HG02763 (cell line): ENCODE measurements at regions not wholly inside any gene's neighbourhood (a gene's known extent, or its start where the extent isn't known, plus 50 kb on each side); places are given as distances from the start of the nearest gene placed in this dataset.

Source experiments
- ATAC-seq: cut with Tn5 transposase; IDR thresholded peaks from one replicate; pipeline ENCODE4 v1.9.1; 2021; ENCODE audit warnings: mild to moderate bottlenecking, moderate library complexity; ENCODE audit not compliant: unreplicated experiment

DNA sequence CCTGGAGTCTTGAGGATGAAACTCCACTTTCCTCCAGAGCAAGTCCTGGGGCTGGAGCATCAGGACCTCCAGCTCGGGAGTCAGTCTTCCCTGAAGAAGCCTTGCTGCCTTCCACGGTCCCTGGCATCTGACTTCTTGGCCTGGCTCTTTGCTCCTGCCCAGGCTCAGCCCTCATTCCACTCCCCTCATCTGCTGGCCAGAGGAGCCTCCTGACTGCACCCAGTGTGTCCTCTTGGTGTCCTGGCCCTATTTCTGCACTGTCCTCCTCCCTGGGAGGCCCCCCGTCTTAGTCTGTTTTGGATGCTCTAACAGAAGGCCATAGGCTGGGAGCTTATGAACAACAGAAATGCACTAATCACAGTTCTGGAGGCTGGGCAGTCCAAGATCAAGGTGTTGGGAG lies 231.5 kb downstream of the LOXHD1 start:
- no peak for ATAC-seq

DNA sequence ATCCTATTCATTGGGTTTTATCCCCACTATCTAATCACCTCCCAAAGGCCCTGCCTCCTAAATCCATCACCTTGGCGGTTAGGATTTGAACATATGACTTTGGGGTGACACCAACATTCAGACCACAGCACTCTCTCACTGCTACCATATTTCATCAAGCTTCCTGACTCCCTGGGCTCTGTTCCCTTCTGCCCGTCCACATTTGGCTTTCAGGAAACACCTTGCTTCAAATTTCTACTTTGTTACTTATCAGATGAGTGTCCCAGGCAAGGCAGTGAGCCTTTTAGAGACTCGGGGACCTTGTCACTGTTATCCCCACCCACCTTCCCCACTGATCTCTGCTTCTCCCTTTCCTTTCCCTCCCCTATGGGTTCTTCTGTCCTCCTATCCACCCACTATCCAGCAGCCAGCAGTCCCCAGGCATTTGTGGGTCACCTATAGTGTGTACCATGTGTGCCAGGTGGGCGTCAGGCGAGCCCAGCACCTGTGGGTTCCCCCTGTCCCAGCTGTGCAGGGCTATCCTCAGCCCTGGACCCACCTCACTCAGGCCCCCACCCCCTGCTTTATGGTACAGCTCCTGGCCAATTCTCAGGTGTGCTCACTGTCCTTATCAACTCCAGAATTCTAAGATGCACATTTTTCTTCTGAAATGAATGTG lies 230.9 kb downstream of the LOXHD1 start:
- ATAC-seq, result no peak

DNA sequence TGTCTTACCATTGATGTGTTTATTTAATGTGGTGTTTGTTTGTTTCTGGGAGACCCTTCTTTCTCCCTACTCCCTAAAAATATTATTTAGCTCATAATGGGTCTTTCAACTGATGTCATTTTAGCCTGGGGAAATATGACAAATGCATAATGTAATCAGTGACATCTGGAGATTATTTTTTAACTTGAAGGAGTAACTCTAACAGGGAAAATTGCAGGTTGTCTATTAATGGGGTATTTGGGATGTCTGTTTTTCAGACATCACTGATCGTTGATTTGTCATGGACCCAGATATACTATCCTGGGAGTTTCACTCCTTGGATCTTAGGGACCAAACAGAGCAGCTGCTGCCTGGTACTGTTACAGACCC lies 230.4 kb downstream of the LOXHD1 start:
- ATAC-seq, result no peak
